Tibial nerve (tissue), 4 donors: ENCODE measurements at regions not wholly inside any gene's neighbourhood (a gene's known extent, or its start where the extent isn't known, plus 50 kb on each side); places are given as distances from the start of the nearest gene placed in this dataset.

Experiments used
- CTCF ChIP-seq, 5 experiments: fragments of 200-600 bp in 3 of 5; fragments of 450-650 bp in 2 of 5; sonication (generic) in 3 of 5; IDR thresholded peaks; one replicate each; pipeline ENCODE4 v1.5.1; 2016 to 2019; ENCODE audit warnings: antibody characterized with exemption in 5 of 5, mild to moderate bottlenecking in 3 of 5, moderate library complexity in 2 of 5
- EP300 ChIP-seq, 2 donors: sonication (generic); formaldehyde crosslinking; IDR thresholded peaks; one replicate each; pipeline ENCODE4 v1.6.1; 2017; ENCODE audit warnings: antibody characterized with exemption in 2 of 2, mild to moderate bottlenecking in 1 of 2
- POLR2A ChIP-seq, 2 donors: fragments of 450-650 bp; IDR thresholded peaks; one replicate each; pipeline ENCODE4 v1.6.1; 2017; ENCODE audit warnings: antibody characterized with exemption in 2 of 2, mild to moderate bottlenecking in 2 of 2, moderate library complexity in 2 of 2

- TF ChIP-seq CTCF (IDR thresholded peaks at IDR 0.05) (no peak), POLR2A (IDR thresholded peaks at IDR 0.05) (no peak), EP300 (IDR thresholded peaks at IDR 0.05) (no peak)
Observed at GRCh38 chr1:106603616-106604015, 452.9 kb upstream of the PRMT6 start.
